Panc1 (cell line): ENCODE measurements at regions not wholly inside any gene's neighbourhood (a gene's known extent, or its start where the extent isn't known, plus 50 kb on each side); places are given as distances from the start of the nearest gene placed in this dataset.

Experiments used
- POLR2AphosphoS5 ChIP-seq: IDR thresholded peaks from 2 replicates; pipeline ENCODE4 v1.6.1; 2012; ENCODE audit warnings: mild to moderate bottlenecking, low read depth, low read length, moderate library complexity
- REST ChIP-seq, 2 experiments: IDR thresholded peaks; 2 replicates each; pipeline ENCODE4 v1.6.1; 2011 to 2012; ENCODE audit warnings: low read depth in 2 of 2, control low read depth in 1 of 2, low read length in 1 of 2, mild to moderate bottlenecking in 1 of 2, moderate library complexity in 1 of 2; ENCODE audit not compliant: insufficient read depth in 1 of 2

GRCh38 chrX:39866229-39866628 lies 231.5 kb downstream of the BCOR start:
- no peak for TF ChIP-seq POLR2AphosphoS5
- TF ChIP-seq REST (IDR thresholded peaks at IDR 0.05; ENCODE audit: insufficient read depth in 1 of 2, low read depth in 2 of 2, low read length in 1 of 2), result no peak
